GM12874 (cell line): ENCODE measurements at regions not wholly inside any gene's neighbourhood (a gene's known extent, or its start where the extent isn't known, plus 50 kb on each side); places are given as distances from the start of the nearest gene placed in this dataset.

Source experiments
- TF ChIP-seq, protein P1 (sequence below): IDR thresholded peaks from 2 replicates; pipeline ENCODE4 v1.5.1; 2011; ENCODE audit warnings: low read depth, mild to moderate bottlenecking, control low read depth, low read length, moderate library complexity; ENCODE audit not compliant: insufficient read depth

DNA sequence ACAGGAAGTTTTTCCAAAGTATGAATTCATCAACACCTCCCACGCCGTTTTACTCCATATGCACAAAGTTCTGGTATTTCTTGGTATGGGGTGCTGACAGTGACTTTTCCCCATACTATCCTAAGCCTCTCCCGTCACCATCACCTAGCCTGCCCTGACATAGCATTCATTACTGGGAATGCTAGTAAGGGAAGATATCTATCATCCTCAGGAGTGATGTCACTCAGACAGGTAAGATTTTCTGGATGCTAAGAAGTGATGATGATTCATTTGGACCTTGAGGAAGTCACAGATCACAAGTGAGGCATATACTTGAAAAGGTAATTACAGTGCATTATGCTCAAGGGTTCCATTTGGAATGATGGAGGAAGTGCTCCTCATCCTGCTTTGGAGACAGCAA, 355.1 kb upstream of the STAC start:
- TF ChIP-seq, protein P1, sequence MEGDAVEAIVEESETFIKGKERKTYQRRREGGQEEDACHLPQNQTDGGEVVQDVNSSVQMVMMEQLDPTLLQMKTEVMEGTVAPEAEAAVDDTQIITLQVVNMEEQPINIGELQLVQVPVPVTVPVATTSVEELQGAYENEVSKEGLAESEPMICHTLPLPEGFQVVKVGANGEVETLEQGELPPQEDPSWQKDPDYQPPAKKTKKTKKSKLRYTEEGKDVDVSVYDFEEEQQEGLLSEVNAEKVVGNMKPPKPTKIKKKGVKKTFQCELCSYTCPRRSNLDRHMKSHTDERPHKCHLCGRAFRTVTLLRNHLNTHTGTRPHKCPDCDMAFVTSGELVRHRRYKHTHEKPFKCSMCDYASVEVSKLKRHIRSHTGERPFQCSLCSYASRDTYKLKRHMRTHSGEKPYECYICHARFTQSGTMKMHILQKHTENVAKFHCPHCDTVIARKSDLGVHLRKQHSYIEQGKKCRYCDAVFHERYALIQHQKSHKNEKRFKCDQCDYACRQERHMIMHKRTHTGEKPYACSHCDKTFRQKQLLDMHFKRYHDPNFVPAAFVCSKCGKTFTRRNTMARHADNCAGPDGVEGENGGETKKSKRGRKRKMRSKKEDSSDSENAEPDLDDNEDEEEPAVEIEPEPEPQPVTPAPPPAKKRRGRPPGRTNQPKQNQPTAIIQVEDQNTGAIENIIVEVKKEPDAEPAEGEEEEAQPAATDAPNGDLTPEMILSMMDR: no peak

DNA sequence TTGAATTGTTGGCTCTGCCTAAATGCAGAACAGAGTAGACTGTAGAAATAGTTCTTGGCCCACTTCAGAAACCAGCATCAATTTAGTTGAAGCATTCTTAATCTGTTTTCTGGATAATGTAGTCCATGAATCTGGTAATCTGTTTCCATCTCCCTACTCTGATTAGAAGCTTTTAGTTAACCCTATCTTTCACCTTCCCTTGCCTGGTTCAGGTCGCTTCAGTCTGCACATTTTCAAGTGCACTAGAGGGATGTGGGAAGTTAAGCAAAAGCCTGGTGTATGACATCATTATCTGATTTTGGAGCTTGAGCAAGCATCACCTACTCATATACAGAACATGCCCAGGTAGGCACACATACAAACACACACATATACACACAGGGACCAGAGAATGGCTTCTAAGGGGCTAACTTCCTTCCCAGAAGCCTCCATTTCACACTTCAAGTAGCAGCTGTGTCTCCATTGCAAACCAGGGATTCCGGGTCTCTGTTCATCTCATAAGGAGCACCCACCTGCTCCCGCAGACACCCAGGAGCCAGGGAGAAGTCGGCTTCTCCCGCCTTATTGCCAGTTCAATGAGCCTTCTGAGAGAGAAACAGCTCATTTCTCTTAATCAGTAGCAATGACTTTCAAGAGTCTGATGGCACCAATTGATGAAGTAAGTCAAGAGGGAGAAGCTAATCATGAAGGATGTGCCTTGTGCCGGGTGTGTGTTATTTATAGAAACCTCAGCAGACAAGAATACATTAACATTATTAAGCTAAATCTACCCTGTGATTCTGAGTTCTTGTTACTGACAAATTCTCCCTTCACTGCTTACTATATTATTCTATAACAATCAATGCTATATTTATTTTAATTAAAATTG, 347.9 kb upstream of the STAC start:
- TF ChIP-seq, protein P1: no peak

DNA sequence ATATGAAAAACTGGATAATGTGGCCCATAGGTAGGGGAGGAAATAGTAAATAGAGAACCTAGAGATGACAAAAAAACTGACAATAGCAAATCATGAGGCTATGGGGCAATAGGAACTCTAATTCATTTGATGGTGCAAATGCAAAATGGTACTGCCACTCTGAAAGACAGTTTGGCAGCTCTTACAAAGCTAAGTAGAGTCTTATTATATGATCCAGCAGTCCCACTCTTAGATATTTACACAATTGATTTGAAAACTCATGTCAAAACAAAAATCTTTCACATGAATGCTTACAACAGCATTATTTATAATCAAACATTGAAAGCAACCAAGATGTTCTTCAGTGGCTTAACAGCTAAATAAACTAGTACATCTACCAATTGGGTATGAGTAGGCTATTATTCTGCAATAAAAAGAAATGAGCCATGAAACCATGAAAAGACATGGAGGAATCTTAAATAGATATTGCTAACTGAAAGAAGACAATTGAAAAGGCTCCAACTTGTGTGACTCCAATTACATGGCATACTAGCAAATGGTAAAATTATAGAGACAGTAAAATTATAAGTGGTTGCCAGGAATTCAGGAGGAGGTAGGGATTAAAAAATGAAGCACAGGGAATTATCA, 321.8 kb upstream of the STAC start:
- TF ChIP-seq, protein P1: no peak

DNA sequence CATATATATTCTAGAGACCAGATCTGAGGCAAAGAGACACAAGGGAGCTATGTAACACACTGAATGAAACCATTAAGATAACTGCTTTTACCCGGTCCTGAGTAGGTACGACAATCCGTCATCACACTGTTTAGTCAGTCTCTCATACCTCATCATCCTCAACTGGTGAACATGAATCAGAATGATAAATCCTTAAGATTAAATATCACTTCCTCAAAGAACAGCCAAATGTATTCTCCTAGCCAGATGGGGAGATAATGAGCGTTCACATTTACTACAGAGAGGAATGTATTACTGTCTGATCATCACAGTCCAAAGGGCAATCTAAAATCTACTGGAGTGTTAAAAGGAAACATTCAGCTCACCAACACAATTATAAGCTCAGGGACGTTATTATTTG, 319.4 kb upstream of the STAC start:
- TF ChIP-seq, protein P1: no peak

DNA sequence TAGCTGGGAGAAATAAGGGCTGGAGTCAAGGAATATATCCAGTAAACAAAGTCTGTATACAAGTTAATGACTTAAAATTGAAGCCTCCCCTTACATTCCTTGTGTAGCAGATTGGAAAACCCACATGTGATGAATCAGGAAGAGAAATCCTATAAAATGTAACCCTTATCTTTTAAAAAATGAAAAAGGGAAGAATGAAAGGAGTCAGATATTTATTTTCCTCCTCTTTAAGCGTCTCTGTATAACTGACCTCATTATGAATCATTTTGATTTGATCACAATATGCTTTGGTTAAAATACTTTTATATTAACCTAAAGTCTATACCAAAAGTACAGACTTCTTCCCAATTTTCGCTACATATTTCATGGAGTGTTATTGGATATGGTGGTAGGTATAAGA, 316.3 kb upstream of the STAC start:
- TF ChIP-seq, protein P1: no peak

DNA sequence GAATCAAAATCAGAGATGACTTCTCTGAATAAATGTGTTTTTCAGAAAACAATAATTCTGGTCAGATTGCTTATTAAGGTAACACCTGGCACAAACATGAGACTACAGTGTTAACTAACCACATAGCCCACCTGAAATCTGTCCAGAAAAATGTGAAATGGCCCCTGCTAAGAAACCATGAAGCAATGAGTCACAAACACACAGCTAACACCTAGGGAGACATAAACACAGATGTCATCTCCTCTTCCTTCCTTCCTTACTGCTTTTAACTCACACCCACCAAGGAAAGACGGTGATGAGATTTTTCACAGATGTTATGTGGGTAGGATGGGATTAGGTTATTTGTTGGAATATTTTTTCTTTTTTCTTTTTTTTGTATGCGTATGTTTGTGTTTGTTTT, 315.0 kb upstream of the STAC start:
- TF ChIP-seq, protein P1: no peak

DNA sequence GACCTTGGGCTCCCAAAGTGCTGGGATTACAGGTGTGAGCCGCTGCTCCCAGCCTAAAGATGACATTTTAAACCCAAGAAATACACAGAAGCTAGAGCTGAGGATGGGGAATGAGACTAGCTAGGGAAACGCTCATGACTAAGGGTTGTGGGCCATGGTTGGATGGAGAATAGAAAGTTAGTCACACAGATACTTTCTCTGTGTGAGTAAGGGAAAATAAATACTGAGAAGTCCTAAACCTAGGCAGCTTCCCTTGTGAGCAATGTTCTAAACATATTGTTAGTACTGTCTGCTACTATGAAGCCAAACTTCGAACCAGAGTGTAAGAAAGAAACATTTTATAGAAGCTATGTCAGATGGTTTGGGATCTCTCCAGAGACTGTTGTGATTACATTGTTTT, 304.8 kb upstream of the STAC start:
- TF ChIP-seq, protein P1: no peak
